ENCODE measurements at regions not wholly inside any gene's neighbourhood (a gene's known extent, or its start where the extent isn't known, plus 50 kb on each side); places are given as distances from the start of the nearest gene placed in this dataset.

DNA sequence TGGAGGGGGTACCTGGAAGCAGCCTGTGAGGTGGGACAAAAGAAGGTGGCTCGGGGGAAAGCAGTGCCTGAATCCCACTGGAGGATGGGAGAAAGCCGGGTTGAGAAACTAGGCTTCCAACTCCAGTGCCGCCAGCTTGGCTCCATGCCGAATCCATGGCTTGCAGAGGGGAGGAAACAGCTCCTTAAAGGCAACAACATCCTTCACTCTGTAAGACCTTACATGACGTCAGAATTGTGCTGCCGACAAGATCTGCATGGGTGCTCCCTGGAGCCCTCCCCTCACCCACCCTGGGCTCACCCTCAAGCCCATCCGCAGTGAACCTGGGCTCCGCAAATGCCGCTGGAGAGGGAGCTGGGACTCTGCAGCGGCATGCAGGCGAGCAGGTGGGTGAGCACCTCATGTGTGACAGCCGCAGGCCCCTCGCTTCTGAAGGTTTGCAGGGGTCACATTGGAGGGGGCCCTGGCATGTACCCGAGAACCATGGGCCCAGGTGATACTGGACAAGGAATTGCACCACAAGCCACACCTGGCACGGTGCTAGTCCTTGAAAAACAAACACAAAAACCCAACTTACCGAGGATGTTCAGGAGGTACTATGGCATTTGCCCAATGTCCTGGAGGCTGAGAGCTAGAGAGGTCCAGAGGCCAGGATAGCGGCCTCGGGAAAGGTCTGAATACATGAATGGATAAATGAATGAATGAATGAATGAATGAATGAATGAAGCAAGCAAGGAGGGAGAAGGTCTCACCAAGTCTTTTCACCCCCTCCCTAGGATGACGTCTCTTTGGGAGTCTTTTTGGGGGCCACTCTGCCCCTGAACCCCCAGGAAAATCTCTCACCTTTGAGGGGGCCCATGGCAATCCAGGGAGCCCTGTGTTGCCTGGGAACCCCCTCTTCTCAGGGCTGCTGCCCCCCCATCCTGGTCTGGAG lies 238.6 kb upstream of the SHH start:
- ATAC-seq (ENCODE audit: low read depth) (no peak), DNase-seq (no peak)
- ChIA-PET CTCF (no interaction called here), POLR2A (no interaction called here)
- H3K4me3 Mint-ChIP-seq, result no peak overlapping the region
- Histone ChIP-seq H3K4me1 (ENCODE audit: control insufficient read depth in 2 of 2, insufficient read depth in 2 of 2, low read length in 2 of 2) (no peaks in the 10 kb centered on the region), H3K4me2 (replicated peaks; ENCODE audit: low read depth, low read length, poor library complexity, severe bottlenecking) (no peak overlapping the region), H3K79me2 (ENCODE audit: control insufficient read depth, insufficient read depth, low read length) (no peaks in the 10 kb centered on the region), H4K20me1 (ENCODE audit: control insufficient read depth, insufficient read depth, low read length, poor library complexity, severe bottlenecking) (no peaks in the 10 kb centered on the region), H3K9me3 (ENCODE audit: control extremely low read depth in 1 of 3, control insufficient read depth in 2 of 3, insufficient read depth in 1 of 3, low read length in 2 of 3) (peaks cover 0 to 22% (median 0%) of the 10 kb centered on the region in 3 donors), H3K36me3 (replicated peaks in 1 of 2; ENCODE audit: control extremely low read depth in 1 of 2, control insufficient read depth in 1 of 2, extremely low read depth in 1 of 2, insufficient read depth in 2 of 2, low read length in 1 of 2) (no peaks in the 10 kb centered on the region), H3K27me3 (replicated peaks in 1 of 4; ENCODE audit: control extremely low read depth in 1 of 4, control insufficient read depth in 3 of 4, insufficient read depth in 4 of 4, low read length in 3 of 4) (no peaks in the 10 kb centered on the region), H2AFZ (ENCODE audit: insufficient read depth, low read depth, low read length, poor library complexity, severe bottlenecking) (no peak overlapping the region), H3K4me3 (ENCODE audit: control extremely low read depth in 1 of 5, extremely low read depth in 1 of 5, insufficient read depth in 1 of 5, low read depth in 2 of 5, low read length in 4 of 5) (no peak overlapping the region), H3K27ac (ENCODE audit: low read length in 2 of 2) (no peak overlapping the region), H3K9ac (ENCODE audit: low read length) (no peak overlapping the region)
- no peaks in the 10 kb centered on the region for H3K9me3 Mint-ChIP-seq (ENCODE audit: insufficient read depth)
- H3K4me1 Mint-ChIP-seq, result no peaks in the 10 kb centered on the region
- WGBS (ENCODE audit: insufficient coverage), result 95% methylated on average over 15 of the region's 19 CpGs
- no peaks in the 10 kb centered on the region for H3K27me3 Mint-ChIP-seq
- TF ChIP-seq, protein P1, sequence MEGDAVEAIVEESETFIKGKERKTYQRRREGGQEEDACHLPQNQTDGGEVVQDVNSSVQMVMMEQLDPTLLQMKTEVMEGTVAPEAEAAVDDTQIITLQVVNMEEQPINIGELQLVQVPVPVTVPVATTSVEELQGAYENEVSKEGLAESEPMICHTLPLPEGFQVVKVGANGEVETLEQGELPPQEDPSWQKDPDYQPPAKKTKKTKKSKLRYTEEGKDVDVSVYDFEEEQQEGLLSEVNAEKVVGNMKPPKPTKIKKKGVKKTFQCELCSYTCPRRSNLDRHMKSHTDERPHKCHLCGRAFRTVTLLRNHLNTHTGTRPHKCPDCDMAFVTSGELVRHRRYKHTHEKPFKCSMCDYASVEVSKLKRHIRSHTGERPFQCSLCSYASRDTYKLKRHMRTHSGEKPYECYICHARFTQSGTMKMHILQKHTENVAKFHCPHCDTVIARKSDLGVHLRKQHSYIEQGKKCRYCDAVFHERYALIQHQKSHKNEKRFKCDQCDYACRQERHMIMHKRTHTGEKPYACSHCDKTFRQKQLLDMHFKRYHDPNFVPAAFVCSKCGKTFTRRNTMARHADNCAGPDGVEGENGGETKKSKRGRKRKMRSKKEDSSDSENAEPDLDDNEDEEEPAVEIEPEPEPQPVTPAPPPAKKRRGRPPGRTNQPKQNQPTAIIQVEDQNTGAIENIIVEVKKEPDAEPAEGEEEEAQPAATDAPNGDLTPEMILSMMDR (IDR thresholded peaks at IDR 0.05), result no peak
- TF ChIP-seq EZH2 (IDR thresholded peaks at IDR 0.05; ENCODE audit: borderline replicate concordance, insufficient read depth, low read depth, low read length, poor library complexity, severe bottlenecking), result no peak
- intact Hi-C loops (cut with micrococcal nuclease), result no loop called here
- no peak overlapping the region for H3K27ac Mint-ChIP-seq

DNA sequence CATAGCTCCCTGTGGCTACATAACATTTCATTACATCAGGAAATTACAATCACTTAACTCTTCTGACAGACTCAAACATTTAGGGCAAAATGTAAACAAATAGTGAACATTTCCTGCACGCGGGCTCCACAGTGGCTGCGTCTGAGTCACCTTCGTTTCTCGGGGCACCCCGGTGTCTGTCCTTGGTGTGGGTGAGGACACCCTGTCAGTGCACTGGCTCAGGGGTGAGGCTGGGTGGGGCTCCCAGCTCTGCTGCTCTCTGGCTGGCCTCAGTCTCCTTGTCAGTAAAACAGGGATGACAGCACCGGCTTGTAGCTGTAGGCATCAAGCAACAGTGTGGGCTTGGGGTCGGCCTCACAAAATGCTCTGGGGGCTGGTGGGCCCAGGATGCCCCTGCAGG lies 237.1 kb upstream of the SHH start:
- DNase-seq, result no peak
- H3K79me2 ChIP-seq (ENCODE audit: control insufficient read depth, insufficient read depth, low read length), result no peaks in the 10 kb centered on the region
- Mint-ChIP-seq H3K27ac (no peak overlapping the region), H3K27me3 (no peaks in the 10 kb centered on the region), H3K4me1 (no peaks in the 10 kb centered on the region), H3K4me3 (no peak overlapping the region), H3K9me3 (ENCODE audit: insufficient read depth) (no peaks in the 10 kb centered on the region)
- WGBS (ENCODE audit: insufficient coverage), result 94% methylated on average over 7 of the region's 8 CpGs
- H3K36me3 ChIP-seq (replicated peaks in 1 of 2; ENCODE audit: control extremely low read depth in 1 of 2, control insufficient read depth in 1 of 2, extremely low read depth in 1 of 2, insufficient read depth in 2 of 2, low read length in 1 of 2), result no peaks in the 10 kb centered on the region
- no peaks in the 10 kb centered on the region for H3K27me3 ChIP-seq (replicated peaks in 1 of 4; ENCODE audit: control extremely low read depth in 1 of 4, control insufficient read depth in 3 of 4, insufficient read depth in 4 of 4, low read length in 3 of 4)
- ATAC-seq (ENCODE audit: low read depth), result no peak
- no peaks in the 10 kb centered on the region for H3K4me1 ChIP-seq (ENCODE audit: control insufficient read depth in 2 of 2, insufficient read depth in 2 of 2, low read length in 2 of 2)
- H4K20me1 ChIP-seq (ENCODE audit: control insufficient read depth, insufficient read depth, low read length, poor library complexity, severe bottlenecking), result no peaks in the 10 kb centered on the region
- H3K27ac ChIP-seq (ENCODE audit: low read length in 2 of 2), result no peak overlapping the region
- no peak overlapping the region for H2AFZ ChIP-seq (ENCODE audit: insufficient read depth, low read depth, low read length, poor library complexity, severe bottlenecking)
- no peak overlapping the region for H3K4me2 ChIP-seq (replicated peaks; ENCODE audit: low read depth, low read length, poor library complexity, severe bottlenecking)
- intact Hi-C loops (cut with micrococcal nuclease), result no loop called here
- ChIA-PET POLR2A (no interaction called here), CTCF (no interaction called here)
- H3K9me3 ChIP-seq (ENCODE audit: control extremely low read depth in 1 of 3, control insufficient read depth in 2 of 3, insufficient read depth in 1 of 3, low read length in 2 of 3), result peaks cover 0 to 27% (median 0%) of the 10 kb centered on the region in 3 donors
- H3K4me3 ChIP-seq (ENCODE audit: control extremely low read depth in 1 of 5, extremely low read depth in 1 of 5, insufficient read depth in 1 of 5, low read depth in 2 of 5, low read length in 4 of 5), result no peak overlapping the region
- TF ChIP-seq, protein P1 (IDR thresholded peaks at IDR 0.05), result no peak
- no peak for TF ChIP-seq EZH2 (IDR thresholded peaks at IDR 0.05; ENCODE audit: borderline replicate concordance, insufficient read depth, low read depth, low read length, poor library complexity, severe bottlenecking)
- no peak overlapping the region for H3K9ac ChIP-seq (ENCODE audit: low read length)

Measured in B cell (primary cell).